GM10266 (cell line): ENCODE measurements at regions not wholly inside any gene's neighbourhood (a gene's known extent, or its start where the extent isn't known, plus 50 kb on each side); places are given as distances from the start of the nearest gene placed in this dataset.

Experiments used
- DNase-seq: peaks from one replicate; pipeline ENCODE4 v3.0.0; 2012; ENCODE audit errors: extremely low spot score
- CTCF ChIP-seq: IDR thresholded peaks from 2 replicates; pipeline ENCODE4 v1.5.1; 2012; ENCODE audit warnings: mild to moderate bottlenecking, low read depth; ENCODE audit not compliant: control insufficient read depth, insufficient read depth; ENCODE audit errors: missing control alignments

- DNase-seq: no peak
- no peak for TF ChIP-seq CTCF
These were observed 314.8 kb downstream of the MYCN start for GRCh38 chr2:16255120-16255519.

- TF ChIP-seq CTCF: no peak
- DNase-seq: no peak
These were observed 314.1 kb downstream of the MYCN start for GRCh38 chr2:16254356-16254965.

GRCh38 chr2:16253291-16253690 is 312.9 kb downstream of the MYCN start:
- no peak for DNase-seq
- no peak for TF ChIP-seq CTCF

GRCh38 chr2:16252891-16253290 is 312.5 kb downstream of the MYCN start:
- no peak for TF ChIP-seq CTCF
- no peak for DNase-seq

GRCh38 chr2:16252251-16252650 is 311.9 kb downstream of the MYCN start:
- no peak for DNase-seq

GRCh38 chr2:16251511-16252225 is 311.3 kb downstream of the MYCN start:
- no peak for DNase-seq
- TF ChIP-seq CTCF: no peak

More at GRCh38 chr2:16252251-16252650, 311.9 kb downstream of the MYCN start:
- no peak for TF ChIP-seq CTCF

GRCh38 chr2:16250886-16251285 is 310.5 kb downstream of the MYCN start:
- DNase-seq: no peak
- no peak for TF ChIP-seq CTCF
